ENCODE measurements at regions not wholly inside any gene's neighbourhood (a gene's known extent, or its start where the extent isn't known, plus 50 kb on each side); places are given as distances from the start of the nearest gene placed in this dataset.

DNA sequence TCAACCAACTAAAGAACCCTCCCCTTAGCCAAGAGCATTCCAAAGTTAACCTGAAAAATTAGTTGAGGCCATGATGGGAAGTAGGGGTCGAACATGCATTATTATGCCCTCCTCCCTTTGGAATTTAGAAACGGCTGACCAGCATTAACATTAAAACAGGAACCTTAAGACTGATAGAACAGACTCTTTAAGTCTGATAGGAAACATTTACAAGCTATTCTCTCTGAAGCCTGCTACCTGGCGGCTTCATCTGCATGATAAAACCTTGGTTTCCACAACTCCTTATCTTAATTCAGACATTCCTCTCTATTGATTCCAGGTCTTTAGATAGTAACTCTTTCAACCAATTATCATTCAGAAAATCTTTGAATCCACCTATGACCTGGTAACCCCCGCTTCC is 331.0 kb downstream of the CGGBP1 start:
- TF ChIP-seq, protein P1, sequence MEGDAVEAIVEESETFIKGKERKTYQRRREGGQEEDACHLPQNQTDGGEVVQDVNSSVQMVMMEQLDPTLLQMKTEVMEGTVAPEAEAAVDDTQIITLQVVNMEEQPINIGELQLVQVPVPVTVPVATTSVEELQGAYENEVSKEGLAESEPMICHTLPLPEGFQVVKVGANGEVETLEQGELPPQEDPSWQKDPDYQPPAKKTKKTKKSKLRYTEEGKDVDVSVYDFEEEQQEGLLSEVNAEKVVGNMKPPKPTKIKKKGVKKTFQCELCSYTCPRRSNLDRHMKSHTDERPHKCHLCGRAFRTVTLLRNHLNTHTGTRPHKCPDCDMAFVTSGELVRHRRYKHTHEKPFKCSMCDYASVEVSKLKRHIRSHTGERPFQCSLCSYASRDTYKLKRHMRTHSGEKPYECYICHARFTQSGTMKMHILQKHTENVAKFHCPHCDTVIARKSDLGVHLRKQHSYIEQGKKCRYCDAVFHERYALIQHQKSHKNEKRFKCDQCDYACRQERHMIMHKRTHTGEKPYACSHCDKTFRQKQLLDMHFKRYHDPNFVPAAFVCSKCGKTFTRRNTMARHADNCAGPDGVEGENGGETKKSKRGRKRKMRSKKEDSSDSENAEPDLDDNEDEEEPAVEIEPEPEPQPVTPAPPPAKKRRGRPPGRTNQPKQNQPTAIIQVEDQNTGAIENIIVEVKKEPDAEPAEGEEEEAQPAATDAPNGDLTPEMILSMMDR (IDR thresholded peaks at IDR 0.05): no peak
- no peak for TF ChIP-seq POLR2A (IDR thresholded peaks at IDR 0.05)
